ENCODE measurements at regions not wholly inside any gene's neighbourhood (a gene's known extent, or its start where the extent isn't known, plus 50 kb on each side); places are given as distances from the start of the nearest gene placed in this dataset.
"Not testable (repeated sequence)": the region's sequence is repeated elsewhere in the genome, so short reads cannot be mapped to it uniquely, and the experiment has no call there.

DNA sequence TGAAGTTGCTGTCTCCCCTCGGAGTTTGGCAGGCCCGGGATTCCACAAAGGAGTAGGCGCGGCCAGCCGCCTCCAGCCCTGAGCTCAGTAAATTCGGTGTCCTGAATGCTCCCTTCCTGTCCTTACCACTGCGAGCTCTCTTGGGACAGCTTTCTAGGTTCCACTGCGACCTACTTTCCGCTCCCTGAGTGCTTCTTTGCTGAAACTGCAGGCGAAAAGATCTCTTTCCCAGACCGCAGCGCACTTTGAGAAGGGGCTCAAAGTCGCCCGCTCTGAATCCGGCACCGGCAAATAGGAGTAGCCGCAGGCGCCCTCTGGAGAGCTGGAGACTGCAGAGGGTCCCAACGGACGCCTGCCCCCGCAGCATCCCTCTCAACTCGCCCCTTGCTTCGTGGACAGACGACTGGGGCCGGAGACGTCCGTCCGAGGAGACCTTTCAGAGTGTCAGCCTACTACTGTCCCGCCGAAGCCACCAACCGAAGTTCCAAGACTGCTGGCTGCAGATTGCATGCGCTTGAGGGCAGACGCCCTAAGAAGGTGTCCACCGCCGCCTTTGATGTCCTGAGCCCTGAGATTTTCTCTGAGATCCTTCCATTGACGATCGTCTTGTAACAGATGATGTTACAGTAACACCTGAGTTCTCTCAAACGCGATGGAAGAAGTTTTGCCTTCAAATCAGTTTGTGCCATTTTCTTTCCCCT is 96.0 kb downstream of the ANXA2R start:
- 28 to 34% (median 28%) methylated on average over 39 of the region's 39 CpGs for WGBS, 3 donors
- no peak for FAIRE-seq
- no peak overlapping the region for H3K27ac ChIP-seq (ENCODE audit: low read depth in 1 of 3, low read length in 2 of 3)
- DNase-seq = peak in 1 of 2 donors; percentile 21
- H3K4me3 ChIP-seq (ENCODE audit: low read depth in 1 of 3, low read length in 3 of 3) = no peak overlapping the region
- no peaks in the 10 kb centered on the region for H3K36me3 ChIP-seq (ENCODE audit: control insufficient read depth in 3 of 3, insufficient read depth in 2 of 3, low read depth in 1 of 3, low read length in 3 of 3)
- H3K4me1 ChIP-seq (ENCODE audit: control insufficient read depth in 3 of 3, insufficient read depth in 2 of 3, low read depth in 1 of 3, low read length in 2 of 3) = no peaks in the 10 kb centered on the region
- H3K9me3 ChIP-seq (ENCODE audit: control insufficient read depth in 2 of 2, insufficient read depth in 1 of 2, low read depth in 1 of 2, low read length in 1 of 2) = peaks cover 0 to 3% of the 10 kb centered on the region in 2 donors
- H3K27me3 ChIP-seq (ENCODE audit: control insufficient read depth in 3 of 3, insufficient read depth in 3 of 3, low read length in 3 of 3) = peaks cover 0 to 76% (median 9%) of the 10 kb centered on the region in 3 donors

DNA sequence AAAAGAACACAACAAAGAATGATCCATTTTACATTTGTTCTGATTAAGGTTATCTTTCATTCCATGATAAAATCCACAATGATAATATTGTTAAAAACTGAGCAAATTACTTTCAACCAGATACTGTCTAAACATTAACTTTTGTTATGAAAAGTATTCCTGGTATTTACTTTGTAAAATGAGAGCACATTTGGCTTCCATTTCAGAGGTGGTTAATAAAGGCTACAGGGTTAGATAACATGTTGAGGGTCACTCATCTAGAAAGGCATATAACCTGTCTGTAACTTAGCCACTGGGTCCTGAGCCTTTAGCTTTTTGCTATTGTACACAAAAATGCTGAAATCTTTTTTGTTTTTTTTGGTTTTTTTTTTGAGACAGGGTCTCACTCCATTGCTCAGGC is 99.3 kb downstream of the ANXA2R start:
- Histone ChIP-seq H3K27me3 (ENCODE audit: control insufficient read depth in 3 of 3, insufficient read depth in 3 of 3, low read length in 3 of 3) (peaks cover 0 to 53% (median 4%) of the 10 kb centered on the region in 3 donors), H3K36me3 (ENCODE audit: control insufficient read depth in 3 of 3, insufficient read depth in 2 of 3, low read depth in 1 of 3, low read length in 3 of 3) (no peaks in the 10 kb centered on the region)
- DNase-seq = no peak

DNA sequence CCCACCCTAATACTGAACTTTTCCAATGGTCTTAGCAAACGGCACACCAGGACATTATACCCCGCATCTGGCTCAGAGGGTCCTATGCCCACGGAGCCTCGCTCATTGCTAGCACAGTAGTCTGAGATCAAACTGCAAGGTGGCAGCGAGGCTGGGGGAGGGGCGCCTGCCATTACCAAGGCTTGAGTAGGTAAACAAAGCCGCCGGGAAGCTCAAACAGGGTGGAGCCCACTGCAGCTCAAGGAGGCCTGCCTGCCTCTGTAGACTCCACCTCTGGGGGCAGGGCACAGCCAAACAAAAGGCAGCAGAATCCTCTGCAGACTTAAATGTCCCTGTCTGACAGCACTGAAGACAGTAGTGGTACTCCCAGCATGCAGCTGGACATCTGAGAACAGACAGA is 108.1 kb downstream of the ANXA2R start:
- H3K27me3 ChIP-seq (ENCODE audit: control insufficient read depth in 3 of 3, insufficient read depth in 3 of 3, low read length in 3 of 3); DNase-seq; H3K36me3 ChIP-seq (ENCODE audit: control insufficient read depth in 3 of 3, insufficient read depth in 2 of 3, low read depth in 1 of 3, low read length in 3 of 3); H3K4me3 ChIP-seq (ENCODE audit: low read depth in 1 of 3, low read length in 3 of 3); H3K4me1 ChIP-seq (ENCODE audit: control insufficient read depth in 3 of 3, insufficient read depth in 2 of 3, low read depth in 1 of 3, low read length in 2 of 3); H3K27ac ChIP-seq (ENCODE audit: low read depth in 1 of 3, low read length in 2 of 3); FAIRE-seq: not testable (repeated sequence)
- H3K9me3 ChIP-seq (ENCODE audit: control insufficient read depth in 2 of 2, insufficient read depth in 1 of 2, low read depth in 1 of 2, low read length in 1 of 2) = peaks cover 0 to 15% of the 10 kb centered on the region in 2 donors
- 90 to 94% (median 93%) methylated on average over 8 of the region's 8 CpGs for WGBS, 3 donors

More for the DNA sequence above, 99.3 kb downstream of the ANXA2R start:
- H3K9me3 ChIP-seq (ENCODE audit: control insufficient read depth in 2 of 2, insufficient read depth in 1 of 2, low read depth in 1 of 2, low read length in 1 of 2) = no peaks in the 10 kb centered on the region
- no peaks in the 10 kb centered on the region for H3K4me1 ChIP-seq (ENCODE audit: control insufficient read depth in 3 of 3, insufficient read depth in 2 of 3, low read depth in 1 of 3, low read length in 2 of 3)
- H3K27ac ChIP-seq (ENCODE audit: low read depth in 1 of 3, low read length in 2 of 3) = no peak overlapping the region
- H3K4me3 ChIP-seq (ENCODE audit: low read depth in 1 of 3, low read length in 3 of 3) = no peak overlapping the region
- no peak for FAIRE-seq

DNA sequence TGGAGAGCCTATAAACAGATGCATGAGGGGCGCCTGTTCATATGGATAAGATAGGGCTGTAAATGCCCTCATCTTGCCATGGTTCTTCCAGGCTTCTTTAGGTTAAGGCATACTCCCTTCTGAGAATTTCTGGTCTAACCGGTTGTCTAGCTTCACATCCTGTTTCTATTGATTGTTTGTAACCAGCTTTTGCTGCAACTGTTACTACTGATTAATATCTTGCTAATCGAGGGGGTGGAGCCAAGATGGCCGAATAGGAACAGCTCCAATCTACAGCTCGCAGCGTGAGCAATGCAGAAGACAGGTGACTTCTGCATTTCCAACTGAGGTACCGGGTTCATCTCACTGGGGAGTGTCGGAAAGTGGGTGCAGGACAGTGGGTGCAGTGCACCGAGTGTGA is 108.7 kb downstream of the ANXA2R start:
- FAIRE-seq; H3K27me3 ChIP-seq (ENCODE audit: control insufficient read depth in 3 of 3, insufficient read depth in 3 of 3, low read length in 3 of 3); H3K4me3 ChIP-seq (ENCODE audit: low read depth in 1 of 3, low read length in 3 of 3); H3K27ac ChIP-seq (ENCODE audit: low read depth in 1 of 3, low read length in 2 of 3); H3K4me1 ChIP-seq (ENCODE audit: control insufficient read depth in 3 of 3, insufficient read depth in 2 of 3, low read depth in 1 of 3, low read length in 2 of 3); H3K36me3 ChIP-seq (ENCODE audit: control insufficient read depth in 3 of 3, insufficient read depth in 2 of 3, low read depth in 1 of 3, low read length in 3 of 3); DNase-seq: not testable (repeated sequence)
- WGBS, 3 donors = 92 to 94% (median 92%) methylated on average over 9 of the region's 9 CpGs
- H3K9me3 ChIP-seq (ENCODE audit: control insufficient read depth in 2 of 2, insufficient read depth in 1 of 2, low read depth in 1 of 2, low read length in 1 of 2) = peaks cover 0 to 15% of the 10 kb centered on the region in 2 donors

DNA sequence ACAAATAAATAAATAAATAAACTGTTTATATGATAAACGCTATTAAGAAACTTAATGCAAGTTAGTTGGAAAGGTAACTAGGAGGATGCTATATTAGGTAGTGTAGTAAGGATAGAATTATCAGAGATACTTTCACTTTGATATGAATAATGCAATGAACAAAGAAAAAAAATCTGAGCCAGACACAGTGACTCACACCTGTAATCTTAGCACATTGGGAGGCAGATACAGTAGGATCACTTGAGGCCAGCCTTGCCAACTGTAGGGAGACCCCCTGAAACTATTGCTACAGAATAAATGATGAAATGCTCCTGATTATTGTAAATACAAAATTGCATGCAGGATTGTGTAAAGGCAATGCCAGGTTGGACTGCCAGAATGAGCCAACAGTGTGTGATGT is 109.2 kb downstream of the ANXA2R start:
- 86 to 93% (median 91%) methylated on average over 1 of the region's 1 CpG for WGBS, 3 donors
- H3K27ac ChIP-seq (ENCODE audit: low read depth in 1 of 3, low read length in 2 of 3) = no peak overlapping the region
- DNase-seq (no peak), FAIRE-seq (no peak)
- no peaks in the 10 kb centered on the region for H3K36me3 ChIP-seq (ENCODE audit: control insufficient read depth in 3 of 3, insufficient read depth in 2 of 3, low read depth in 1 of 3, low read length in 3 of 3)
- peaks cover 0 to 15% of the 10 kb centered on the region in 2 donors for H3K9me3 ChIP-seq (ENCODE audit: control insufficient read depth in 2 of 2, insufficient read depth in 1 of 2, low read depth in 1 of 2, low read length in 1 of 2)
- H3K27me3 ChIP-seq (ENCODE audit: control insufficient read depth in 3 of 3, insufficient read depth in 3 of 3, low read length in 3 of 3) = no peaks in the 10 kb centered on the region
- H3K4me3 ChIP-seq (ENCODE audit: low read depth in 1 of 3, low read length in 3 of 3) = no peak overlapping the region
- H3K4me1 ChIP-seq (ENCODE audit: control insufficient read depth in 3 of 3, insufficient read depth in 2 of 3, low read depth in 1 of 3, low read length in 2 of 3) = no peaks in the 10 kb centered on the region

DNA sequence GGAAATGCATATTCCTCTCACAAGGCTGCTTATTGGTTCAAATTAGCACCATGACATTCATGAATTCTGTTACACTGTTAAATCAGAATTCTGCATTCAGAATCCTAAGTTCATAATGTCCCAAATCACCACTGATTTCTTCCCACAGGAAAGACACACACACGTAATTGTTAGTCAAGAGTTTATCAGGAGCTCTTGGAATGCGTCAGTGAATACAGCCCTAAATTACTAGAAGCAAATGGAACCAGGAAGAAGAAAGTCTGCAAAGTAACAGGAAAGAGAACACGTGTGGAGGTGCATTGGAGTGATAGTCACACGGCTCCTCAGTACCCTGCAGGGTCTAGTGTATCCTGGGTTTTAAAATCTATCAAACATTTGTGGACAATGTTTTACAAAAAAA is 110.2 kb downstream of the ANXA2R start:
- FAIRE-seq (no peak), DNase-seq (no peak)
- WGBS, 3 donors = 13 to 51% (median 41%) methylated on average over 4 of the region's 4 CpGs
- Histone ChIP-seq H3K36me3 (ENCODE audit: control insufficient read depth in 3 of 3, insufficient read depth in 2 of 3, low read depth in 1 of 3, low read length in 3 of 3) (no peaks in the 10 kb centered on the region), H3K27me3 (ENCODE audit: control insufficient read depth in 3 of 3, insufficient read depth in 3 of 3, low read length in 3 of 3) (peaks cover 0 to 3% (median 0%) of the 10 kb centered on the region in 3 donors), H3K4me3 (ENCODE audit: low read depth in 1 of 3, low read length in 3 of 3) (no peak overlapping the region), H3K9me3 (ENCODE audit: control insufficient read depth in 2 of 2, insufficient read depth in 1 of 2, low read depth in 1 of 2, low read length in 1 of 2) (peaks cover 0 to 15% of the 10 kb centered on the region in 2 donors), H3K4me1 (ENCODE audit: control insufficient read depth in 3 of 3, insufficient read depth in 2 of 3, low read depth in 1 of 3, low read length in 2 of 3) (no peaks in the 10 kb centered on the region), H3K27ac (ENCODE audit: low read depth in 1 of 3, low read length in 2 of 3) (no peak overlapping the region)

DNA sequence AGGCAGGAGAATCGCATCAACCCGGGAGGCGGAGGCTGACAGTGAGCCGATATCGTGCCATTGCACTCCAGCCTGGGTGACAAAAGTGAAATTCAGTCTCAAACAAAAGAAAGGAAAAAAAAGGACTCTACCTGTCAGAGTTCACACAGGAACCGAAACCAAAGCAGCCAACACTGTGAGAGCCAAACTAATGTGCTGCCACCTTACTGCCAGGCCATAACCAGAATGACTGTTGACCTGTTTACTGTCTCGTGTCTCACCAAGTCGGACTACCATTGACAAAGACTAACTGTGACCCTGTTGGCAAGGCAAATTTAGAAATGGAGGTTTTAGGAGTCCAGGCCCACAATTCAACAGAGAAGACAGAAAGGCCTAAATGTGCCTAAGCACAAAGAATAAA is 112.4 kb downstream of the ANXA2R start:
- Histone ChIP-seq H3K36me3 (ENCODE audit: control insufficient read depth in 3 of 3, insufficient read depth in 2 of 3, low read depth in 1 of 3, low read length in 3 of 3) (no peaks in the 10 kb centered on the region), H3K4me3 (ENCODE audit: low read depth in 1 of 3, low read length in 3 of 3) (no peak overlapping the region), H3K4me1 (ENCODE audit: control insufficient read depth in 3 of 3, insufficient read depth in 2 of 3, low read depth in 1 of 3, low read length in 2 of 3) (no peaks in the 10 kb centered on the region), H3K9me3 (ENCODE audit: control insufficient read depth in 2 of 2, insufficient read depth in 1 of 2, low read depth in 1 of 2, low read length in 1 of 2) (peaks cover 0 to 21% of the 10 kb centered on the region in 2 donors), H3K27ac (ENCODE audit: low read depth in 1 of 3, low read length in 2 of 3) (no peak overlapping the region), H3K27me3 (ENCODE audit: control insufficient read depth in 3 of 3, insufficient read depth in 3 of 3, low read length in 3 of 3) (peaks cover 0 to 19% (median 0%) of the 10 kb centered on the region in 3 donors)
- FAIRE-seq (no peak), DNase-seq (no peak)
- WGBS, 3 donors = 92 to 94% (median 93%) methylated on average over 8 of the region's 8 CpGs

DNA sequence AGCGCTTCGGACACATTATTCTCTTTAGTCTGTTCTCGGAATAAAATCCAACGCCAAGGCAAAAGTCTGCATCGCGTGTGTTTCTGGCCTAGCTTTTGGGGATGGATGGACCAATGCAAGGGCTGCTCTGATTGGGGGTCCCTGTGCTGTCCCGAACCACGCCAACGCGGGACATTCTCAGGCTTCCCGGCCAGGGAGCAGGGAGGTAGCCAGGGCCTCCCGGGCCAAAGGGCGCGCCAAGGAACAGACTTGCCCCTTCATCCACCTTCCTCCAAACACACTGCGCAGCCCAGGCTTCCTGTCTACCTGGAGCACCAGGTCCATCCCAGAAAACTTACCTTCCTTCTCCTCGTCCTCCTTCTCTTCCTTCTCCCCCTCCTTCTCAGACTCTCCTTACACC is 113.0 kb upstream of the SELENOP start:
- H3K27ac ChIP-seq (ENCODE audit: low read depth in 1 of 3, low read length in 2 of 3) = no peak overlapping the region
- no peak for FAIRE-seq
- H3K9me3 ChIP-seq (ENCODE audit: control insufficient read depth in 2 of 2, insufficient read depth in 1 of 2, low read depth in 1 of 2, low read length in 1 of 2) = peaks cover 0 to 6% of the 10 kb centered on the region in 2 donors
- no peaks in the 10 kb centered on the region for H3K4me1 ChIP-seq (ENCODE audit: control insufficient read depth in 3 of 3, insufficient read depth in 2 of 3, low read depth in 1 of 3, low read length in 2 of 3)
- WGBS, 3 donors = 91 to 94% (median 94%) methylated on average over 16 of the region's 16 CpGs
- H3K27me3 ChIP-seq (ENCODE audit: control insufficient read depth in 3 of 3, insufficient read depth in 3 of 3, low read length in 3 of 3) = peaks cover 0 to 22% (median 0%) of the 10 kb centered on the region in 3 donors
- no peak overlapping the region for H3K4me3 ChIP-seq (ENCODE audit: low read depth in 1 of 3, low read length in 3 of 3)
- no peaks in the 10 kb centered on the region for H3K36me3 ChIP-seq (ENCODE audit: control insufficient read depth in 3 of 3, insufficient read depth in 2 of 3, low read depth in 1 of 3, low read length in 3 of 3)
- DNase-seq = no peak

DNA sequence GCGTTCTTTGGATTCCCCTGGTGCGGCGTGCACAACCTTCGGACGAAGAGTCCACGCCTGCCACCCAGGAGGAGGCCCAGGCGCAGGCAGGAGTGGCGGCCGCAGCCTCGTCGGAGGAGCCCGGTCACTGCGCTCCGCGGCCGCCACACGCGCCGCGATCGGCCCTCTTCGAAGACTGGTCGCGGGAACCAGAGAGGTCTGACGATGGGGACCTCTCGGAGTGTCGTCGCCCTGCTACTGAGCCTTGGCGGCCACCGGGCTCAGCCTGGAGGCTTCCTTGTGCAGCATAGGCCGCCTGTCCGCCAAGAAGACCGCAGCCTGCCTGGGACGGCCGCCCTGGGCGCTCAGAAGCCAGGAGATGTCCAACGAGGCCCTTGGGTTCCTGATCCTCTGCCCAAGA is 112.5 kb upstream of the SELENOP start:
- Histone ChIP-seq H3K27ac (ENCODE audit: low read depth in 1 of 3, low read length in 2 of 3) (no peak overlapping the region), H3K4me1 (ENCODE audit: control insufficient read depth in 3 of 3, insufficient read depth in 2 of 3, low read depth in 1 of 3, low read length in 2 of 3) (no peaks in the 10 kb centered on the region), H3K36me3 (ENCODE audit: control insufficient read depth in 3 of 3, insufficient read depth in 2 of 3, low read depth in 1 of 3, low read length in 3 of 3) (no peaks in the 10 kb centered on the region), H3K27me3 (ENCODE audit: control insufficient read depth in 3 of 3, insufficient read depth in 3 of 3, low read length in 3 of 3) (peaks cover 0 to 23% (median 0%) of the 10 kb centered on the region in 3 donors), H3K4me3 (ENCODE audit: low read depth in 1 of 3, low read length in 3 of 3) (no peak overlapping the region), H3K9me3 (ENCODE audit: control insufficient read depth in 2 of 2, insufficient read depth in 1 of 2, low read depth in 1 of 2, low read length in 1 of 2) (peaks cover 0 to 6% of the 10 kb centered on the region in 2 donors)
- no peak for DNase-seq
- no peak for FAIRE-seq
- WGBS, 3 donors = 80 to 86% (median 83%) methylated on average over 35 to 37 of the region's 37 CpGs
